Parathyroid adenoma (tissue), 2 donors: ENCODE measurements at regions not wholly inside any gene's neighbourhood (a gene's known extent, or its start where the extent isn't known, plus 50 kb on each side); places are given as distances from the start of the nearest gene placed in this dataset.

Experiments
- H2AFZ ChIP-seq: fragments of 300-600 bp; sonication (generic); one replicate; pipeline ENCODE4 v1.7.0; 2017; ENCODE audit warnings: antibody characterized with exemption, mild to moderate bottlenecking
- H3K27ac ChIP-seq: fragments of 300-600 bp; sonication (generic); one replicate; pipeline ENCODE4 v1.7.0; 2017
- H3K27me3 ChIP-seq: fragments of 300-600 bp; sonication (generic); one replicate; pipeline ENCODE4 v1.7.0; 2017; ENCODE audit warnings: low read length; ENCODE audit not compliant: control insufficient read depth, insufficient read depth
- H3K36me3 ChIP-seq: fragments of 300-600 bp; sonication (generic); one replicate; pipeline ENCODE4 v1.7.0; 2017; ENCODE audit warnings: low read length; ENCODE audit not compliant: control insufficient read depth, insufficient read depth
- H3K4me1 ChIP-seq: fragments of 300-600 bp; sonication (generic); one replicate; pipeline ENCODE4 v1.7.0; 2017; ENCODE audit warnings: control low read depth
- H3K4me2 ChIP-seq: fragments of 300-600 bp; sonication (generic); one replicate; pipeline ENCODE4 v1.7.0; 2017; ENCODE audit warnings: low read length
- H3K4me3 ChIP-seq: fragments of 300-600 bp; sonication (generic); one replicate; pipeline ENCODE4 v1.7.0; 2017; ENCODE audit warnings: low read depth, low read length
- H3K79me2 ChIP-seq: fragments of 300-600 bp; sonication (generic); one replicate; pipeline ENCODE4 v1.7.0; 2017; ENCODE audit warnings: control low read depth
- H3K9ac ChIP-seq: fragments of 300-600 bp; sonication (generic); one replicate; pipeline ENCODE4 v1.7.0; 2017; ENCODE audit warnings: mild to moderate bottlenecking
- H3K9me3 ChIP-seq: fragments of 300-600 bp; sonication (generic); one replicate; pipeline ENCODE4 v1.7.0; 2017; ENCODE audit warnings: low read length; ENCODE audit not compliant: control insufficient read depth
- CTCF ChIP-seq: fragments of 300-600 bp; sonication (generic); IDR thresholded peaks from one replicate; pipeline ENCODE4 v1.7.0; 2017; ENCODE audit warnings: antibody characterized with exemption, mild to moderate bottlenecking
- donor health status: primary hyperparathyroidism.

GRCh38 chr19:23515551-23515950 is 120.3 kb upstream of the ZNF91 start:
- H3K4me2 ChIP-seq = no peak overlapping the region
- no peak overlapping the region for H3K4me3 ChIP-seq
- no peak for TF ChIP-seq CTCF
- no peaks in the 10 kb centered on the region for H3K79me2 ChIP-seq
- no peaks in the 10 kb centered on the region for H3K9me3 ChIP-seq
- H3K27me3 ChIP-seq = no peaks in the 10 kb centered on the region
- H3K4me1 ChIP-seq = no peaks in the 10 kb centered on the region
- no peak overlapping the region for H3K27ac ChIP-seq
- no peaks in the 10 kb centered on the region for H3K36me3 ChIP-seq
- no peak overlapping the region for H2AFZ ChIP-seq
- H3K9ac ChIP-seq = no peak overlapping the region

GRCh38 chr19:23512151-23512925 is 117.1 kb upstream of the ZNF91 start:
- no peak overlapping the region for H3K4me3 ChIP-seq
- no peak overlapping the region for H3K27ac ChIP-seq
- H3K36me3 ChIP-seq = no peaks in the 10 kb centered on the region
- no peaks in the 10 kb centered on the region for H3K79me2 ChIP-seq
- H3K4me1 ChIP-seq = no peaks in the 10 kb centered on the region
- H3K4me2 ChIP-seq = no peak overlapping the region
- TF ChIP-seq CTCF = no peak
- no peaks in the 10 kb centered on the region for H3K9me3 ChIP-seq
- H3K9ac ChIP-seq = no peak overlapping the region
- no peaks in the 10 kb centered on the region for H3K27me3 ChIP-seq
- no peak overlapping the region for H2AFZ ChIP-seq

GRCh38 chr19:23509686-23510450 is 114.6 kb upstream of the ZNF91 start:
- H2AFZ ChIP-seq = no peak overlapping the region
- no peaks in the 10 kb centered on the region for H3K79me2 ChIP-seq
- no peak for TF ChIP-seq CTCF
- no peak overlapping the region for H3K27ac ChIP-seq
- H3K9me3 ChIP-seq = no peaks in the 10 kb centered on the region
- no peak overlapping the region for H3K4me2 ChIP-seq
- H3K27me3 ChIP-seq = no peaks in the 10 kb centered on the region
- no peaks in the 10 kb centered on the region for H3K36me3 ChIP-seq
- H3K9ac ChIP-seq = no peak overlapping the region
- no peaks in the 10 kb centered on the region for H3K4me1 ChIP-seq
- H3K4me3 ChIP-seq = no peak overlapping the region

- TF ChIP-seq CTCF = no peak
- Histone ChIP-seq H3K36me3 (no peaks in the 10 kb centered on the region), H3K9me3 (no peaks in the 10 kb centered on the region), H3K4me3 (no peak overlapping the region), H3K4me1 (no peaks in the 10 kb centered on the region), H3K27me3 (no peaks in the 10 kb centered on the region), H2AFZ (no peak overlapping the region), H3K4me2 (no peak overlapping the region), H3K79me2 (no peaks in the 10 kb centered on the region), H3K27ac (no peak overlapping the region), H3K9ac (no peak overlapping the region)
Observed at GRCh38 chr19:23507446-23507845, 112.2 kb upstream of the ZNF91 start.
